GM11168 (cell line): ENCODE measurements at regions not wholly inside any gene's neighbourhood (a gene's known extent, or its start where the extent isn't known, plus 50 kb on each side); places are given as distances from the start of the nearest gene placed in this dataset.
"Not testable (repeated sequence)": the region's sequence is repeated elsewhere in the genome, so short reads cannot be mapped to it uniquely, and the experiment has no call there.

Experiments
- in situ Hi-C: fragments of 300-500 bp; cut with MboI; formaldehyde crosslinking; loops from one replicate; pipeline ENCODE4 v1.12.0; 2022; ENCODE audit warnings: low sequenced_read_pairs; ENCODE audit not compliant: unreplicated experiment

DNA sequence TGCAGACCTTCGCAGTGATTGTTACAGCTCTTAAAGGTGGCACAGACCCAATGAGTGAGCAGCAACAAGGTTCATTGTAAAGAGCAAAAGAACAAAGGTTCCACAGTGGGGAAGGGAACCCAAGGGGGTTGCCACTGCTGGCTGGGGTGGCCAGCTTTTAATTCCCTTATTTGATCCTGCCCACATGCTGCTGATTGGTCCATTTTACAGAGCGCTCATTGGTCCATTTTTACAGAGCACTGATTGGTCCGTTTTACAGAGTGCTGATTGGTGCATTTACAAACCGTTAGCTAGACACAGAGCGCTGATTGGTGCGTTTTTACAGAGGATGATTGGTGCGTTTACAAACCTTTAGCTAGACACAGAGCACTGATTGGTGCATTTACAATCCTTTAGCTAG lies 360.6 kb upstream of the DAB2 start:
- in situ Hi-C loops, result no loop called here

DNA sequence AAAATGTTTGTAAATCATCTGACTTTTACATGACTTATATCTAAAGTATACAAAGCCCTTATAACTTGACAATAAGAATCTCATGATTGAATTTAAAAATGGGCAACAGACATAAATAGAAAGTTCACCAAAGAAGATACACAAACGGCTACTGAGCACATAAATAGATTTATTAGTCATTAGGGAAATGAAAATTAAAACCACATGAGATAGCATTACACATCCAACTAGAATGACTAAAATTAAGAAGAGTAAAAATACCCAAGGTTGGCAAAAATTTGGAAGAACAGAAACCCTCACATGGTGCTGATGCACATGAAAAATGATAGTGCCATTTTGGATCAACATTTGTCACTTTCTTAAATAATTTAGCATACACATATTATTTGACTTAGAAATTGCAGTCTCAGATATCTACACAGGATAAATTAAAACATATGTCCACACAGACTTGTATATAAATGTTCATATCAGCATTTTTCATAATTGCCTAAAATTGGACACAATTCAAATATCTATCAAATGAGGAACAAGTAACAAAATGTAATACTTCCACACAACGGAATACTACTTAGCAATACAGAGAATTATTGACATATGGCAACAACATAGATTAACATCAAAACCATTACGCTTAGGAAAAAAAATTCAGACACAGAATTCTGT lies 359.1 kb upstream of the DAB2 start:
- in situ Hi-C loops, result no loop called here

DNA sequence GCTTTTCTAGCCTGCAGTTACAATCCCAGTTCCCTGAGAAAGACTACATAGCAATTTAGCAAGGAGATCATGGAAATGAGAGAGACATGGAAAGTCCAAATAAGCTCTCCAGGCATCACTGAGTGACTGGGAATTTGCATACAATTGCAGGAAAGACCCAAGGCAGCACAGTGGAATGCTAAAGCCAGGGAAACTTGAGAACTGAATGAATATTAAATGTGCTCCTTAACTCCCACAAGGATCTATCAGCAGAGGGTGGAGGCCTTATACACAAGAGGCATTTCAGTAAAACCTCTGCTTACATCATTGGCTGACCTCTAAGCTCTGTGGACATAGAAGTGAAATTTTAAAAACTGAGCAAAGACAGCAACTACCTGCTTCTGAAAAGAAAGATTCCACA lies 355.6 kb upstream of the DAB2 start:
- in situ Hi-C loops, result no loop called here

DNA sequence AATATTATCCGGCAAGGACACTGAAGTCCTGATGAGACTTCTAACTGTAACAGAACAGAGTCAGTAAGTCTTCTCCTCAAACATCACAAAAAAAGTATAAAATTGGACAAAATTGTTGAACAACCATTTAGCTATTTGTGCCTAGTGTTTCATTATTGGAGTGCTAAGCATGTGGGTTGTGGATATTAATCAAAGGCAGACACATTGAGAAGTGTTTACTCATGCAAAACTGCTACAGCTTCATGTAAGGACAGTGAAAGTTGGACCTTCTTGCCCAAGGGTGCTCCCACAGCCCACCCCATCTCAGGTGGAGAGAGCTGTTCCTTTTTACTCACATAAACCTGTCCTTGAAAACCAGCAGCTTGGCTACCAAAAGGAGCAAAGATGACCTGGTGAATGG lies 355.1 kb upstream of the DAB2 start:
- in situ Hi-C loops, result no loop called here

DNA sequence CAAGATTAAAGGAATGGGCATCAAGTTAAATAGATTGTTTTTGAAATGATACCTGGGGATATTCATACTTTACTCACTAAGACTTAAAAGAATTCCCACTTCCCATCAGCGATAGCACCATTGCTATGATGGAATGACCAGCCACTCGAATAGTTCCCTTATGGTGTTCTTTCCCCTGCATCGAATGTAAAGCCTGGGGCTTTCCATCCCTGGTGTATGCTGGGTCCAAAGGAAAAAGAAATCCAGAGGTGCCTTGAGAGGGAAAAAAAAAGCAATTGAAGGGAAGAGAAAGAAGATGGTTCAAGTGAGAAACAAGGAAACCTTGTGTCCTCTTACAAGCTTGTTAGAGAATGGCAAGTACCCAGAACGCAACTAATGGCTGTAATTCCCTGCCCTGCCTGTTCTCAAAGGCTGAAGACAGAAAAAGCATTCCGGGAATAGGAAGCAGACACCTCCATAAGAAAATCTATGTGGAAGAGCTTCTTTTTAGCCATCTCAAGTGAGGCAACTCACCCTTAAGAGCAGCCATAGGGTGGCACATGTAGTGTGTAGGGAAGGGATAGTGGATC lies 351.1 kb upstream of the DAB2 start:
- in situ Hi-C loops, result no loop called here

DNA sequence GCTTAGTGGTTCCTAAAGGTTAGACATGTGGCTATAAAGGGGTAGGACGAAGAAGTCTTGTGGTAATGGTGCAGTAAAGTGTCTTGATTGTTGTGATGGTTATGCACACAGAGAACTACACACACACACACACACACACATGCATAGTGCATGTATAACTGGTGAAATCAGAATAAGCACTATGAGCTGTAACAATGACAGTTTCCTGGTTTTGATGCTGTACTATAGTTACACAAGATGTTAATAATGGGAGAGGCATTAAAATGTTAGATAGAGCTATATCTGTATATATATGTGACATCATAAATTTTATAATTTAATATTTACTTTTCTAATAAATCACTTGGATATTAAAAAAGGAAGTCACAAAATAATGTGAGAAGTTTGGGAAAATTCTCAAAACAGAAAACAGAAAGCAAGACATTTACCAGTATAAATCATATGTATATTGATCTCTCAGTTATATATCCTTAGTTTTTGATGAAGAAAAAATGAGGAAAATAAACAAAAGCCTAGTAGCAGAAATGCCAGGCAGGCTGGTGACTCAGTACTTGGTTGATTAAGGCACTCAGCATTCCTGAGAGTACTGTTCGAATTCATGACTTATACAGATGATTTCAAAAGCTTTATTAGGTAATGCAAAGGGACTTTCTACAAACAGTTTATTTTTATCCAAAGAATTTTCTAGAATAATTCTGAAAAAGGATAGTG lies 350.5 kb upstream of the DAB2 start:
- in situ Hi-C loops, result no loop called here

DNA sequence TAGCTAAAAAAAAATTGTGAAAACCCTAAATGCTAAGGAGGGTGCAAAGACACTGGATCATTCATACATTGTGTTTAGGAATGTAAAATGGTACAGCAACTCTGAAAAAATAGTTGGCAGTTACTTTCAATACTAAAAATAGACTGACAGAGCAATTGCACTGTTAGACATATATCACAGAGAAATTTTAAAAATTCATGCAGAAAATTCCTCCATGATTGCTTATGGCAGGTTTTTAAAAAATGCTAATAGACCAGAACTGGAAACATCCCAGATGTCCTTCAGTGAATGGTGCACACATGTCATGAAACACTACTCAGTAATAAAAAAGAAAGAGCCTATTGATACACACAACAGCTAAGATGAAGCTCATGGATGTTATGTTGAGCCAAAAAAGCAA lies 349.8 kb upstream of the DAB2 start:
- in situ Hi-C loops, result no loop called here

DNA sequence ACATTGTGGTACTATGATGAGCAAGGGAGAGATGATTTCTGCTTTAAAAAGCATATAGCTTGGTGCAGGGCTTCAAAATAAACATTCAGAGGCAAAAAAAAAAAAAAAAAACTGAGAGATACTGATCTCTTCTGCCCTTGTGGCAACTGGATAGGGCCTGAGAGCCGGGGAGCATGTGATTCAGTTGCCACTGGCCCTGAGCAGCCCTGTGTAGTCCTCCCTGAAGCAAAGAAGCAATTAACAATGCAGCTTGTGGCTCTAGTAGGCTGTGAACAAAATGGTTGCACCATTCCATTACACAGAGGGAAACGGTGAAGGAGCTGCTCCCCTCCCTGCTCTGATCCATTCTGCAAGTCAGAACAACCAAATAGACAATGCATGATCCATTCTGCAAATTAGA lies 347.5 kb upstream of the DAB2 start:
- in situ Hi-C loops, result no loop called here

DNA sequence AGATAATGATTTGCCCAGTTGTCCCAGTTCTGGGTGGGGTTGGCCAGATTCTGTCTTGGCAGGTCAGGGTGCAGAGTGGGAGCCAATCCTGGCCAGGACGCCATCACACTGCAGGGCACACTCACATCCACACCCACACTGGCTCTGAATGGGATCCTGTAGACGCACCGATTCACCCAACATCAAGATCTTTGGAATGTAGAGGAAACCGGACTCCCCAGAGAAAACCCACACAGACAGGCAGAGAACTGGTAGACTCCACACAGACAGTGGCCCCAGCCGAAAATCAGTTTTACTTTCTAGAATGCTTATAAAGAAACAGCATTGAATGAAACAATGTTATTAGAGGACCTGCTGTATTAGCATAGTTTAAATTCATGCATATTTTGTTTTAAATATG lies 343.1 kb upstream of the DAB2 start:
- in situ Hi-C loops, result no loop called here

DNA sequence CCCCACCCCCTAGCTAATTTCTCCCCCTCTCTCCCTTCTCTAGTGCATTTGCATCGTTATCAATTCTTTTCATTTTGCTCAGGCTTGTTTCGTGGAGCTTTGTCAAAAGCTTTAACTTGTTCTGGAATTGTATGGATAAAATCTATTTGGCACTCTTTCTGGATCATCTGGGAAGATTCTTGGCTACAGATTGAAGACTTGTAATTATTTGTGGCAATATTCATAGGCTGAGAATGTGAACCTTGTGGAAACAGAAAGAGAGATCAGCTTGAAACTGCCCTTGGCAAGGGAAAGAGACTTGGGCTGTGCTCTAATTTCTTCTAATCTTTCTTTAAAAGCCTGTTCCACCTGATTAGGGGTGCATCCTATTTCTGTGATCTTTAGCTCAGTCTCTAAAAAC lies 340.6 kb upstream of the DAB2 start:
- in situ Hi-C loops, result no loop called here

DNA sequence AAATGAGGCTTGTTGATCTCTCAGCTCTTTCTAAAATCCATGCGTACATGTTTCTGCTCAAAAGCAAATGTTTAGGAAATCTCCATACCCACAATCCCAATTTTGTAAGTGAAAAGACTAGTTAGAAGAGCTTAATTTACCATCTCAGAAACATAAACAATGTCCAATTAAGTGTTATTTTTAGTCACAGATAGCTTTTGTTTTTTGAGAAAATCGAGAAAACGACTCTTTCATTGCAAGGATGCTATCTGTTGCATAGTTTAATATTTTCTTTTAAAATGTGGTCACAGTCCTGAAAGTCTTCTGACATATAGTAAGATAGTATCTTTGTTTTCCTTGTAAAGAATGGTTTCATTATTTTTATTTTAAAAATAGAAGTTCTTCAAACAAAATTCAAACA lies 338.0 kb upstream of the DAB2 start:
- in situ Hi-C loops, result no loop called here

DNA sequence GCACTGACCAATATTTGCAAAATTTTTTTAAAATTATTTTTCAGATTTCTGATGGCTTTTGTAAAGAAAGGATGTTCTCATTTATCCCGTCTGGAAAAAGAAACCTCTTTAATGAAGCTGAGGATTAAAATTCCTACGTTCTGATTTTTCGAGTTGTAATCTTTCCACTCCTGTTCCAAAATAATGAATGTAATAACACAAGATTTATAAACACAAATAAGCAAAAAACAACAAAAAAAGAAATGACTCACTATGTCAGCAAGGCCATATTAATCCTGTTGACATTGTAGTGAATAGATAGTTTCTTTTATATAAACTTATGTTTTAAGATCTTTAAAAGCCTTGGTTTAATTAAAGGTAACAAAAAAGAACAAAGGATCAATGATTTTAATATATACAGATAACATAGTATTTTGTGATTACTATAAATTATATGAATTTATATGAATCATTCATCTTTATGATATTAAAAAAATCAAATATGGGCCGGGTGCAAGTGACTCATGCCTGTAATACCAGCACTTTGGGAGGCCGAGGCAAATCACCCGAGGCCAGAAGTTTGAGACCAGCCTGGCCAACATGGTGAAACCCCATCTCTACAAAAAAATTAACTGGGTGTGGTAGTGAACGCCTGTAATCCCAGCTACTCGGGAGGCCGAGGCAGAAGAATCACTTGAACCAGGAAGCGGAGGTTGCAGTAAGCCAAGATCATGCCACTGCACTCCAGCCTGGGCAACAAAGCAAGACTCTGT lies 336.6 kb upstream of the DAB2 start:
- in situ Hi-C loops, result no loop called here

DNA sequence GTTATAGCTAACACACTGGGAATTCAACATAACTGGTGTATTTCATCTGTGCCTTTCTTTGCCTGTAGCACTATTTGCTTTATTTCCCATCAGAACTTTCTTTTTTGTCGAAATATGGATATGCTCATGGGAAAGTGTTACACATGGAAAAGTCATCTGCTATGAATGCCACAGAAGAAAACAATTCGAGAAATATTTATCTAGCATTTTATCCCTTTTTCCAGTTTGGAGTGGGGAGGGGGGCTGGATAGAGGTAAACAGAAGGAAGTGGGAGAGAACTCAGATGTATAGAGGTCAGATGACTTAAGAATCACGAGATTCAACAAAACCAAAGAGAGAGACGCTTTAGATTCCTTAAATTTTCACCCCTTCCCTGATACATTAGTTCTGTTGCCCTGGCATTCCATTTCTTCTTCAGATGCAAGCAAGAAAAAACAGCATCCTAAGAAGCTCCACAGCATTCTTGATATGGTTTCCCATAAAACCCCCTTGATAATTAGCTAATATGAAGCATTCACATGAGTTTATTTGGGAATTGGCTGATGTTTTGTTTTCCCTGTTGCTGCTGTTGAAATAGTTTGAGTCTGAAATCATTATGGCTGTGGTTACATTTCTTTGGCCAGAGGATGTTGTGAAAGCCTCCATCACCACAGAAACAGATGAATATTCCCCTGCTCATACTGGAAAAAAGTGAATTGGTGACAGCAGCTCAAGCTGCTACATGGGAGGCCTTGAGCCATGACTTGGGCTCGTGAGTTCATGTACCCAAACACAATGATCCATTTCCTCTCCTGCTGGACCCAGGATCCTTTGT lies 335.8 kb upstream of the DAB2 start:
- in situ Hi-C loops, result no loop called here

DNA sequence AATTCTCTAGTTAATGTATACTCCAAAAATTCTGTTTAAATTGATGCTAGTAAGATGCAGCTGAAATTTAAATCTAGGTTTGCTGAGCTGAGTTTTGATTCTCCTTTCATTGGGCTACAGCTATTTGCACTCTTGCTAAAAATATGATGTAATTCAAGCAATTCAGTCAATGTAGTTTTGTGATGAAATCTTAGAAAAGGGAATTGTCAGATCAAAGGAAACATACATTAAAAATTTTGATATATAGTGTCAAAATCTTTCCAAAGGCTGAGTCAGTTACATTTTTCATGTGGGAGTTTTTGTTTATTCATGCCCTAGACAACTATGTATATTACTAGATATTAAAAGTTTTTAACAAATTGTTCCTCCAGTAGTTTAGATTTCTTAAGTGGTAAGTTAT lies 334.9 kb upstream of the DAB2 start:
- in situ Hi-C loops, result no loop called here

DNA sequence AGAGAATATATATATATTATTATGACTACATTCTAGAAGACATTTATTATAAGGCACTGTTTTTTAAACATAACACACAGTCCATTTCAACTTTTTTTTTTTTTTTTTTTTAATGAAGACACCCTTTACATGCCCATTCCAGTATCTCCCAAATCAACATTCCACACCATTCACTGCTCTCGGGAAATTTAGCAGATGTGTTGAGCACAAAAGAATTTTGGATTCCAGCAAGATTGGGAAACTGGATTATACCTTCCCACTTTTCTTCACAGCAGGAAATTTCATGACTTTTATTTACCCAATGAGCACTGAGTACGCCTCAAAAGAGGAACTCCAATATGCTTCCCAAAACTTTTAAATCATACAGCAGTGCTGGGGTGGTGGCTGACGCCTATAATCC lies 333.6 kb upstream of the DAB2 start:
- in situ Hi-C loops, result no loop called here

DNA sequence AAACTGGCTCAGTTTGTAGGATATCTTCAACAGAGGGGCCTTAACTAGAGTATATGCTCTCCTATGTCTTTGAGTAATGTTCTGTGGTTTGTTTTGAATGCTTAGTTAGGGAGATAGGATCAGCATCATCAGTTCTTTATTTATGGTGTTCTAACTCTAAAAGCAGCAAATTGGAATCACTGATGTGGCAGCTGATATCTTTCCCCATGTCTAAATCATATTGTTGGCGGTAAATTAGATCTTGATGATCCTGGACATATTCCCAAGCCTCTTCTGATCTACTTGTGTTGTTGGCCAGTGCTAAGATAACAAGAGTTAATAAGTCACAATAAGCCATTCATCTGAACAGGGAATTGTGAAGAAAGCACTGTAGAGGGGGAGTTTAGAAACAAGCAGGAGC lies 332.4 kb upstream of the DAB2 start:
- in situ Hi-C loops, result no loop called here

DNA sequence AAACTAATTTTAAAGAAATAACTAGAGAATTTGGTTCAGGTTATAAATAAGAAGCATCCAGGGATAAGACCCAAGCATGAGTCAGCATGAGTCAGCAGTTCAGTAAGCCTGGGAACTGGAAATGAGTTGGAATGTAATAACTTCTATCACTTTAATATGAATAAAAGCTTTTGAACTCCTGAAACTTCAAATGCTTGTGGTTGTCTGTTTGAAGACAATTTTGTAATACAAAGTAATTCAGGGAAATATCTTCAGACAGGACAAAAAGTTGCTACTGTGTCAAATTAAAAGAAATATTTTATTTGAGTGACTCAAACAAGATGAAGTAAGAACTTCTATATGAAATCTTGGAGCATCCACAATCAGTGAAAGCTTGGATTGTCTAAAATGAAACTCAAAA lies 331.2 kb upstream of the DAB2 start:
- in situ Hi-C loops, result no loop called here

DNA sequence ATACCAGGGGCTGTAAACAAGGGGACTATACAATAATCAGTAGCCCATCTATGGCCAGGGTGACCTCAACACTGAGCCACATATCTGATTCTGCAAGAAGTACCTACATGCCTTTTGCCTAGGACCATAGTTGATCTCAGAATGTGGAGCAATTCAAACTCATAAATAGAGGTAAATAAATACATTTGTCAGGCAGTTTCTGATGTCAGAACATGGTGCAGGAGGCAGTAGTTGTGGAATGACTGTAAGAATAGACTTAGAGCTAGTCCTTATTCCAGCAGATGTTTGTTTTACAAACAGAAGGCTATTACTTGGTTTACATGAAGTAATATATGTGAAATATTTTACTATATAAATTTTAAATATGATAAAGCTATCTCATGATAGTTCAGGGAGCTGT lies 330.7 kb upstream of the DAB2 start:
- in situ Hi-C loops, result no loop called here

DNA sequence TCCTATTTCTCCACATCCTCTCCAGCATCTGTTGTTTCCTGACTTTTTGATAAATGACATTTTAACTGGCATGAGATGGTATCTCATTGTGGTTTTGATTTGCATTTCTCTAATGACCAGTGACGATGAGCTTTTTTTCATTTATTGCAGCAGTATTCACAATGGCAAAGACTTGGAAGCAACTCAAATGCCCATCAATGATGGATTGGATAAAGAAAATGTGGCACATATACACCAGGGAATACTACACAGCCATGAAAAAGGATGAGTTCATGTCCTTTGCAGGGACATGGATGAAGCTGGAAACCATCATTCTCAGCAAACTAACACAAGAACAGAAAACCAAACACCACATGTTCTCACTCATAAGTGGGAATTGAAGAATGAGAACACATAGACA lies 329.0 kb upstream of the DAB2 start:
- in situ Hi-C loops, result not testable (repeated sequence)

DNA sequence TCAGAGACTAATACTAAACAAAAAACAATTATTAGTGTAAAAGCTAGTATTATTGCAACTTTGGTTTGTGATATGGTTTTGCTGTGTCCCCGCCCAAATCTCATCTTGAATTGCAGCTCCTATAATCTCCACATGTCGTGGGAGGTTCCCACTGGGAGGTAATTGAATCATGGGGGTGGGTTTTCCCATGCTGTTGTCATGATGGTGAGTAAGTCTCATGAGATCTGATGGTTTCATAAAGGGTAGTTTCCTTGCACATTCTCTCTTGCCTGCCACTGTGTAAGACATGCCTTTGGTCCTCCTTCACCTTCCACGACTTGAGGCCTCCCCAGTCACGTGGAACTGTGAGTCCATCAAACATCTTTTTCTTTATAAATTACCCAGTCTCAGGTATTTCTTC lies 325.9 kb upstream of the DAB2 start:
- in situ Hi-C loops, result no loop called here
